ENCODE measurements at regions not wholly inside any gene's neighbourhood (a gene's known extent, or its start where the extent isn't known, plus 50 kb on each side); places are given as distances from the start of the nearest gene placed in this dataset.
"Not testable (repeated sequence)": the region's sequence is repeated elsewhere in the genome, so short reads cannot be mapped to it uniquely, and the experiment has no call there.

DNA sequence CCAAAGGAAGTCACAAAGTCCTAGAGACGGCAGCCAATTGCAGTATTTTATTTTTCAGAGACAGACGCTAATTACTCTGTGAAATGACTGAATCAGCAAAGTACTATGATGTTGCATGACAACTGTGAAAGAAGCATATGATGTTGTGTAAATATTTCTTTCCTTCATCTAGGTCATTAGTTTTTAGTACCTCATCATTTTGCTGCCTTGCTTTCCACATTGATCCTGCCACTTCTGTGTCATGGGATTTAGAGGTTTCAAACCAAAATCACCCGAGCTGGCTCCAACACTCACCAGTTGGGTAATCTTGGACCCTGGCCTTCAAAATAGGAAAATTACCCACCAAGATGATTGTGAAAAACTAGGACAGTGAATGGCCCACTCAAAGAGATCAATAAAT lies 585.2 kb downstream of the ACTL7B start:
- DNase-seq, result no peak

DNA sequence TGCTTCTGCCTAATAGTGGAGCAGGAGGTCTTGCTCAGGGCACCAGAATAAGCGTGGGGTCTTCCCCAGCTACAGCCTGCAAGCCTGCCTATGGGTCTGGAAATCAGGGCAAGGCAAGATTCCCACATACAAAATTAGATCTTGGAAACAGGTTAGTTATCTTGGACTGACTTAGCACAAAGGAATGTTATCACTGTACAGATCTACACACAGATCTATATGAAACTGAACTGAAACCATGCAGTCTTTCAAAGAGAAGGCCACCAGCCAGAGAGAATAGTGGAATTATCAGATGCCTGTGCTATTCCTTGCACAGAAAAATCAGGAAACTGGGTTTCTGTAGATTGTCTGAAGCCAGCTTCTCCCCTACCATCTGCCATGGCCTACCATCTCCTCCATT lies 585.7 kb downstream of the ACTL7B start:
- DNase-seq, result no peak

DNA sequence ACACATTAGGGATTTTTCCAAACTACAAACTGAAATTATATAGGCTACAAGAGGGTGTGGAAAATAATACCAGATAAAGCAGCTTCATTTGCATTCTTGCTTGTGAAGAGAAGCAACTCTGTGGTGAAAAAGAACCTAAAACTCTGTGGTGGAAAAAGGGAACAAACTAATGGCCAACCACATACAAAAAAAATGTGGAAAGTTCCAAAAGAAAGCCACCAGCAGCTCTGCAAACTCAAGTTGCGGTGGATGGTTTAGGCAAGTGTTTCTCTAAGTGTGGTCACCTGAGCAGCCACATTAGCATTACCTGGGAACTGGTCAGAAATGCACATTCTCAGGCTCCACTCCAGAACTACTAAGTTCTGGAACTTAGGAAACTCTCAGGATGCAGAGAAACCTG lies 586.4 kb downstream of the ACTL7B start:
- DNase-seq, result no peak

DNA sequence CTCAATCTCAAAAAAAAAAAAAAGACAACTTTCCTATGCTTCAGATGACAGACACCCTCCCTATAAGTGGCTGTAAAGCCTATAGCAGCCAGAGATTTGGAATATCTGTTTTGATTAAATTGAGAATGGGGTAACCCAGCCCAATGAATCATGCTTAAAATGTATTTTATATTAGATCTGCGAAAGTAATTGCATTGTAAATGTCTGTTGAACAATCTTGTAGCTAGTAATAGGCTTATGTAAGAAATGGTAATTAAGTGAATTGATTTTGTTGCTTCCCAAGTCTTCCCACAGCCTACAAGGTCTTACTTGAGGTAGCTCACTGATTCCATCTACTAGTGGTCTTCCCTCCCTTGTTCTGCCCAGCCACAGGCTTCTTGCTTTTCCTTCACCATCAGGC lies 590.7 kb downstream of the ACTL7B start:
- no peak for DNase-seq

DNA sequence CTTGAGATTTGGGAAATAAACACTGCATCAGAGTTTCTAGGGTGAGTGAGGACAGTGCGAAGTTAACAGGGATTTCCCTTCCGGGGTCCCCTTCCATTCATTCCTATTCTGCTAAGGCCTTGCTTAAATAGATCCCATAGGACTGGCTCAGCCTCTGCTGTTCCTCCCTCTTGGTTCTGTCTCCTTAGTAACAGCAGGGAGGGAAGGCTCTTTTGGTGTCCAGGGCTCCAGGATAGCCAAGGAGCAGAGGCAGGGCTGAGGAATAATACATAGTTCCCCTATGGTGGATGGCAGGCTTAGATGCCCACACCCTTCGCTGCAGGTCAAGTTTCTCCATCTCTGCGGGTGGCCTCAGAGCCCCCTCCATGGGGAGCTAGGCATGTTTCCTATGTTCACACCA lies 591.7 kb downstream of the ACTL7B start:
- DNase-seq, result no peak

DNA sequence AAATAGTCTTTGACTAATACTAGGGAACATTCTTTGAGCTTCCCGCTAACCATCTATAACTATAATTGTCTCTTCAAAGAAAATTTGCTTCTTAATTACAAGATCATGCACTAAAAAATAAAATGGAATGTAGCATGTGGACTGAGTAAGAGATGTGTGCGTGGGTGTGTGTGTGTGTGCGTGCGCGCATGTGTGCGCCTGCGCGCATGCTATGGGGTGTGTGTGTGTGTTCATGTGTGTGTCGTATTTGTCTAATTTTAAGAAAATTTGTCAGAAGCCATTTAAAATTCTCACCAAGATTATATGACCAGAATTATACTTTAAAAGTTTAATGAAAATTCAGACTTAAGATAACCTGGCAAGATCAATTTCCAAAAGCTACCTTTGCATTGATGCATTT lies 593.0 kb downstream of the ACTL7B start:
- no peak for DNase-seq

DNA sequence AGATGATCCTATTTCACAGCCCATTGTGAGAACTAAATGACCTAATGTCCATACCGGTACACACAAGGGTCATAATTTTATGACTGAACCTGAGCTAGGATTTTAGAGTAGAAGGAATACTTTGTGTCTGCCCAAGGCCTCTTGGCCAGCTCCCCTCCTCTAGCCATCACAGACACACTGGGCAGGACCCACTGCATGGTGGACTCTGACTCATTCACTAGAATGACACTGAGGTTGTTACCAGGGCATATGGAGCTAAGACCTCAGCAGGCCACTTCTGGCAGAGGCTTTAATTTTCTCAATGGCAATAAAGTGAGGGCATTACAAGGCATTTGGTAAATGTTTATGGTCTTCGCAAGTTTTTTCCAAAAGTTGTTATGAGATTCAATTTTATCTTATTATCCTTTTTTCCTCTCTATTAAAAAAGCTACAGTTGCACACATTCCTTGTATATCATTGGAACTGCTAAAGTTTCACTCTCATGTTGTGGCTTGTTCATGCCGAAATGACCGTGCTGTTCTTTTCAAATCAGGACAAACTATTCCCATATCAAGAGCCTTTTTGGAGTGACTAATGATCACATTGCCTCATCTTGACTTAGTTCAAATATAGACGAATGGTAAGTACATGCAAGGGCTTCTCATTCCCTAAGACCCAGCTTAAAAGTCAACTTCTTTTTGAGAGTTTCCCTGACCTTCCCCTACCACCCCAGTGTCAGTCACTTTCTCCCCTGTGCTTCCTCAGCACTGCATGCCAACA lies 595.7 kb downstream of the ACTL7B start:
- no peak for DNase-seq

DNA sequence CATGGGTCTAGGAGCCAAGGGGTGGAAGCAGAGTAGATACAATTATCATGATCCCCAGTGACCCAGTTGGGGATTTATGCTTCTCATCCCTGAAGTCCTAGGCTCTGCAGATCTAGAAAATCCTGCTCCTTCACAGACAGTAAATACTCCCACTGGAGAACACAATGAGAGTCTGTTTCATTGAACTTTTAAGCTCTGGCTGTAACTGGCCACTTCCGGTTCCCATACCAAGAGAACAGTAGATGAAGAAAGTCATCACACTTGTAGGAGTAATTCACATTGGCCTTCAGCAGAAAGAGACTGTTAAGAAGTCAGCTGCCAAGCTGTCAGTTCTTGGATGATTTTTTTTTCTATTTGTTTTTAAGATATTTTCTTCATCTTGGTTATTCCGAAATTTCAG lies 597.1 kb downstream of the ACTL7B start:
- DNase-seq, result no peak

DNA sequence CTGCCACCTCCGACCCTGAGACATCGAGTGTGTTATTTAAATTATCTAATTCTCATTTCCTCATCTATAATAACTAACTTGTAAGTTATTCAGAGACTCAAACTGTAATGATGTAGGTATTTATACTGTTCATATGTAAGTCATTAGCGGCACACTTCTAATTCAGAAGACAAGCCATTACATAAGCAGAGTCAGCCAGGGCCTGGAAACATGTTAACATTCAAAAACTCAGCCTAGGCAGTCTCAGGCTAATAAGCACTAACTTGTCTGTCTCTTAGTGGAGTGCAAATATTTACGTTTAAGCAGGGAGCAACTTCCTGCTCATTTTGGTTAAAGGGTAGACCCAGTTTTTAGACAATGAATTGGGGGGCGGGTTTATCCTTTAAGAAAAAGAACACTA lies 598.4 kb downstream of the ACTL7B start:
- DNase-seq, result no peak

DNA sequence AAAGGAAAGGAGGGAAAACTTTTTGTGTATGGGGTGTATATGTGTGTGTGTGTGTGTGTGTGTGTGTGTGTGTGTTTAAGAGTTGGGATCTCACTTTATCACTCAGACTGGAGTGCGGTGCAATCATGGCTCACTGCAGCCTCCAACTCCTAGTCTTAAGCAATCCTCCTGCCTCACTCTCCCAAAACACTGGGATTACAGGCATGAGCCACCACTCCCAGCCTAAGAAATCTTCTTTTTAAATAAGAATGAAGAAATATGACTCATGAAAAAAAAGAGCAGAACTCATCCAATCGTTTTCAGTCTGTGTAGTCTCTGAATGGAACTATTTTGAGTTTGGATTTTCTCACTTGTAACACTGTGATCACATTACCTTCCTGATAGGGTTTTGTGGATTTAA lies 601.5 kb downstream of the ACTL7B start:
- no peak for DNase-seq

DNA sequence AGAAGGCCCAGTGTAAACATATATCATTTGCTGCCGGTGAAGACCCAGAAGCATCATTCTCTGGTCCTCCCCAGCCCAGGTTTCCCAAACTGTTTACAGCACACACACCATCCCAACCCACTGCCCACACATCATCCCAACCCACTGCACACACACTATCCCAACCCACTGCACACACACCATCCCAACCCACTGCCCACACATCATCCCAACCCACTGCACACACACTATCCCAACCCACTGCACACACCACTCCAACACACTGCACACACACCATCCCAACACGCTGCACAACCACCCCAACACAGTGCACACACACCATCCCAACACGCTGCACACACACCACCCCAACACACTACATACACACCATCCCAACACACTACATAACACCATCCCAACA lies 608.4 kb downstream of the ACTL7B start:
- not testable (repeated sequence) for DNase-seq

DNA sequence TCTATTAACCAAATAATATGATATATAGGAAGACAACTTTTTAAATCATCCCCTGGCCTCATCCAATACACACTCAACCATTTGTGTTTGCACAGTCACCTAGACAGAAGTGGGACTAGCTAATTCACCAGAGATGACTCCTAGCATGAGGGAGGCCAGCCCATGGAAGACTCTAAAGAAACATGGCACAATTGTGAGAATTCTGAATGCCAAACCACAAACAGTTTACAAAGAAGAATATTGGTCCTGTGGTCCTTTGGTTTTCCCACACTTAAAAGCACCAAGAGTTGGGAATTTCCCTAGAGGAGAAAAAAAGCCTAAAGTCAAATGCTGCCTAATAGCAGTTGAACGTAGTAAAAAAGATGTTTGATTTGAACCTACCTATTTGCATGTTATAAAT lies 609.9 kb downstream of the ACTL7B start:
- DNase-seq, result no peak

DNA sequence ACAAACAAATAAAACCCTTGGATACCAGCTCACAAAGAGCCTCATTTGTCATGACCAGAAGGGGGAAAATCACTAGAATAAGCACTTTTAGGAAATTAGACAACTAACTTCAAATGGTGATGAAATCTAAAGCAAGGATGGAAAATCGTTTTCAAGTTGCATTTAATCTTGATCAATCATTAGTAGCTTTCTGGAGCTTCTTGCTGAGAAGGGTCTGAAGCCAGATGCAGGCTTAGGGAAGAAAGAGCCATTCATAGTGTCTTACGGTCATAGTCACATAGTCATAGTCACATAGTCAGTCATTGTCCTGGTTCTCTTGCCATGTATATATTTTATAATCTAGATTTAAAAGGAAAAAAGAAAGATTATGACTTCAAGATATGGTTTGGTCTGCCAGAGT lies 610.5 kb downstream of the ACTL7B start:
- DNase-seq, result no peak

DNA sequence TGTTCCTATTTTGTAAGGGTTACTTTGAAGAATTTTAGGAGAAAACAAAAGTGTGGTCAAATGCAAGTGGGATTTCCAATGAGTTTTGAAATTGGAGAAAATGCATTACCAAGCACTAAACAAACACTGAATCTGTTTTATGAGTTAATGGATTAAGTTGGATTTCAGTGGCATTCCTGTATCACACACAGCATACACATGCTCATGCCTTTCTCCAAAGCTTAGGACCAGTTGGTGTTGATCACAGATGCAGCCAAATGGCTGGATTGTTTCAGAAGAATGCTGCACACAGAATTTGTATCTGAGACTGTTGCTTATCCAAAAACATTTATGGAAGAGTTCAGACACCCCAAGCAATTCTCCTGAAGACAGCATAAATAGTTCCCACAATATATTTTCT lies 611.1 kb downstream of the ACTL7B start:
- no peak for DNase-seq

DNA sequence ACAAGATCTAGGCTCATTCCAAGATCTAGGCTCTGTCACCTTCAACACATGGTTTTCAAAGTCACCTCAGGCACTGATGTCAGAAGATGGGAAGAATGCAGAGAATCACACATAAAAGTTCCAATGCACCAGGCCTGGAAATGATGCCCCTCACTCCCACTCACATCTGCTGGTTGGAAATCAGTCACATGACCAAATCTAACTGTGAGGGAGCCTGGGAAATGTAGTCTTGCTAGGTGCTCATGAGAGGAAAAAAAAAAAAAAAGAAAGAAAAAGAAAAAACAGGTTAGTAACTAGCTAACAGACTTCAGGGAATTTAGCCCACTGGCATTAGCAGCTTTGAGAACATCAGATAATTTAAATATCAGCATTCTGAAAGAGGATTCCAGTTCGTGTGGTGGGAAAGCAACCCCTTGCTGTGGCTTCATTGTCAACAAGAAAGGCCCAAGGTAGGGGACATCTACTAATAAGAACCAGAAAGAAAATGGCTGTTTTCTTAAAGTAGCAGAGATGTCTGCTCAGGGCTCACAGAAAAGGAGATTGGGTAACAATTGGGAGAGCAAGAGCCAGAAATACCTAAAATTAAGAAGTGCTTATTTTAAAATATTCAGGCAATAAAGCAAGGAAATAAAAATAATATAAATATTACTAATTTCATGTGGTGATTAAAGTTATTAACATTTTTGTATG lies 614.3 kb downstream of the ACTL7B start:
- DNase-seq, result no peak

DNA sequence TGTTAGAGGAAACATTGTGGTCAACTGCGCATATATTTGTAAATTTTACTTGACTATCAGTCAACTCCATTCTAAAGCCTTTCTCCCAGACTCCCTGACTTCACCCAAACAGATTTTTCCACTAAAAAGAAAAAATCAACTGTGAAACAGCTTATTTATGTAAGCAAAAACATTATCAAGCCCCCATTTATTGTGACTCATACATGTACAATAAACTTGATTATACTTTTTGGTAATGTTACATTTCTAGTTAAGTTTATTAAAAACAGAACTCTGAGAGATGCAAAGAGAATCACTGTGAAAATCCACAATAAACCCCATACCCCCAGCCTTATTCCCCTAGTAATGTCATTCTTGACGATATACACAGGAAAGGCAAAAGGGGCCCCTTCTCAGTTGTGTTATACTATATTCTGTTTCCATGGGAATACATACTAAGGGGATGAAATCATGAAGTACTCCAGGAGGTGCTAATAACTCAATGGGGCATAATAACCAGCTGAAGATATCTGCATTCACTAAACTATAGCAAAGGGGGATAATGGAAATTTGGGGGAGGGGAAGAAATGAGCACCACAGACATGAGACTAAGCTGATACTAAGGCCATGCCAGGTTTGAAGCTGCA lies 616.0 kb downstream of the ACTL7B start:
- no peak for DNase-seq

DNA sequence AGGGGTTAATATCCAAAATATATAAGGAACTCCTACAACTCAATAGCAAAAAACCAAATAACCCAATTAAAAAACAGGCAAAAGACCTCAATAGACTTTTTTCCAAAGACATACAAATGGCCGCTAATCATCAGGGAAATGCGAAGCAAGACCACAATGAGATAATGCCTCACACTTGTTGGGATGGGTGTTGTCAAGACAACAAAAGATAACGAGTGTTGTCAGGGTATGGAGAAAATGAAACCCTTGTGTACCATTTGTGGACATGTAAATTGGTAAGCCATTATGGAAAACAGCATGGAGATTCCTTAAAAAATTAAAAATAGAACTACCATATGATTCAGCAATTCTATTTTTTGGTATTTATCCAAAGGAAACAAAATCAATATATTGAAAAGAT lies 620.2 kb downstream of the ACTL7B start:
- DNase-seq, result no peak

DNA sequence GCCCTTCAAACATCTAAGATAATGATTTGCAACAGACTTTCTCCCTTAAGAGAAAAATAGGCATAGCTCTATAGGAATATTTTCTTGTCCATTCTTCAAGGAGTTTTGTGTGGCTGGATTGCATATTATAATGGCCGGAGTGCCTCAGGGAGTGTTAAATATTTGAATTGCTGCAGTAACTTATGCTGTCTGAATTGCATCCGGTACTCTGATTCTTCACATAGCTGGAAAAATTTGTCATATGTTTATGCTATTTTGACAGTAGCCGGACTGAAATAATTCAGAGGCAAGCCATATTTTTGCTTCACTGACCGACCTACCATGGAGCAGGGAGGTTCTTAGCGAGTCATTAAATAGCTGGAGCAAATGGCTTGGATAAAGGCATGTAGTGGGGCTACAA lies 621.0 kb downstream of the ACTL7B start:
- no peak for DNase-seq

DNA sequence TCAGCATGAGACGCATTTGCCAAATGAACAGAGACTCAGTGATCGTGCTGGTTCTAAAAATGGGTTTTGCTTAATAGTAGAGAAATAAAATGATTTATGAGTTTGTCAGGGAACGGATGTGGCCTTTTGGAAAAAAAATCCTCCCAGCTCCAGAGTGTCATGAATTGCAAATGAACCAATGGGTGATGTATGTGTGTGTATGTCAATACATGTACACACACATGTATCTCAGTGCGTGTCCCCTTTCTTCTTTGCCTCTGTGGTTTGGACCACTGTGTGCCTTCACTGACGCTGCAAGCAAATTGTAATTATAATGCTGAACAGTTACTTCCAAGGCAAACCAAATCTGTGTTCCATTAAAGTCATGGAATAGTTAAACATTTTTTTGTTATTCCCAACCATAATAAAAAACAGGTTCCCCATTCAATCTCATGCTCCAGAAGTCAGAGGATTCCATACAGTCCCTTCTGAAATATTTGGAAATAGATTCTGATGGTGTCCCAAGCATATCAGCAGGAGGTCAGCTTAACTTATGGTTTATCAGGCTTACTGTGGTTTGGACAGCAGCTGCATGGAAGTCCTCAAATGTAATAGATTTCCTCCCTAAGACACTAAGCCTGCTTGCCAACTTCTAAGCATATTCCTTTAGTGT lies 630.5 kb downstream of the ACTL7B start:
- DNase-seq, result no peak

DNA sequence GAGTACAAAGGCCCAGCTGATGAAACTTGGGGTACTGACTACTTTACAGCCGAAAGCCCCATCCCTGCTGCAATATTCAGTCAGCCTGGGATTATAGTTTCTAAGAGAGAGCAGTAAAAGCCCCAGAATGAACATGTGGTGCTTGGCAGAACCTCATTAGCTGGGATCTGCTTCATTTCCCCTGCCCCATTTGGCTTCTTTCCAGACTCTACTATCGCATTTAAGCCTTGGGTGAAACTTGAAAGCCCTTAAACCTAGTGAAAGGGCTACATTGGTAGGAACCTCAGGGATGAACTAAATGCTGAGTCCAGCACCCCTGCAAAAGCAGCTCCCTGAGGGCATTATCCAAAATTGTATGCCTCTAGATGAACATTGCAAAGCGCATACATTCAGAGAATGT lies 631.1 kb downstream of the ACTL7B start:
- no peak for DNase-seq

DNA sequence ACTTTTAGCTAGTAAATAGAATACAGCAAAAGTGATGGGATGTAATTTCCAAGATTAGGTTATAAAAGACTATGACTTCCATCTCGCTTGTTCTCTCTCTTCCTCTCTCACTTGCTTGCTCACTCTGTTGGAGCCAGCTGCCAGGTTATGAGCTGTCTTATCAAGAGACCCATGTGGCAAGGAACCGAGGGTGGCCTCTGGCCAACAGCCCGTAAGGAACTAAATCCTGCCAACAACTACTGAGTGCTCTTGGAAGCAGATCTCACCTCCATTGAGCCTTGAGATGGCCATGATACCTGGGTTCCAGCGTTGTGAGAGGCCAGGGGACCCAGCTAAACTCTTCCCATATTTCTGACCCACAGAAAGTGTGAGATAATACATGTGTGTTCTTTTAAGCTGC lies 636.1 kb downstream of the ACTL7B start:
- DNase-seq, result no peak

DNA sequence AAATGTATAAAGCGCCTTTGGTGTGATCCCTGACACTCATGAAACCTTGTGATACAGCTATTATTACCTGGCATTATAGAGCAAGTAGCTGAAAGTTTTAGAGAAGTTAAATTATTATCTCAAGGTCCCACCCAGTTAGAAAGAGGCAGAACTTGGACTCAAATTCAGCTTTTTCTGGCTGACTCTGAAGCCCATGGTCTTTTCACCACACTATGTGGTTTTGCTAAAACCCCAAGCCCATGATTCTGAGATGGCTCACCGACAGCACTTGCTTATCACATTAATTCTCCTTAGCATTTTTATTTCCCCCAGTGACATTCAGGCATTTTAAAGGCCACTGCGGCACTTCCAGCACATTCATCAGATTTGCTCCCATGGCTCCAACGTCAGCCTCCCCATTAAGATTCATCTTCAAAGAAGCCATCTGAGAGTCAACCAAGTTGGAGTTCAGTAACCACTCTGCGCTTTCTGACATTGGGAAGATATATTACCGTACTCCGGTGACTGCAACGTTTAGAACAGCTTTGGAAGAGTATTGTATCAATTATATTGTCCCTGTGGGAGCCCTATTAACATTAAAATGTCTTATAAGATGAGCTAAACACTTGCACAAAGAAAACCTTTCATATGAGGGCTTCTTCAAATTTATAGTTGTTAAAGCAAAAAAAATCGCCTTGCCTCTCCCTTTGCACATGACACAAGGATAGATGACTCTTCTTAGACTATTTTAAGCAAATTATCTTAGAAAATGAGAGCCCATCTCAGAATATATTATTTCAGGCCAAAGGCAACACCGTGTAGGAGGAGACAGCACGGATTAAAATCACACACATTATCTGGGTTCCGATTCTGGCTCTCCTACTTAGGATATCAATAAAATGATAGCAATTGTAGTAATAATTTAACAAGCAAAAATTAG lies 638.1 kb downstream of the ACTL7B start:
- DNase-seq, result no peak

DNA sequence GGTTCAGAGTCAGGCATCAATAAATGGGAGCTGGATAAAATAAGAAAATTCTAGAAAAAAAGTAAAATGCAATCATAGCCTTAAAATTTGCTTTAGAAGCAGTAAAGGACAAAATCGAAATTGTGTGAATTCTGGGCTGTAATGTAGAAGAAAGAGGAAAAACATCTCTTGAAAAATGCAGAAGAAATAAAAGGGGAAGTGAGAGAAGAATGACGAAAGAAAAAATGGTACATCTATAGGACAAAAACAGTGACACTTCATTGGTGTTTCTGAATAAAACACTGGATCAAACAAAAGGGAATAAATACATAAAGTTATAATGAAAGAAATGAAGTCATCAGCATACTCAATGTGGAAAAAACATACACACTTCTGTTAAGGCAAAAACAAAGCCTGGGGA lies 642.3 kb downstream of the ACTL7B start:
- DNase-seq, result no peak

Measured in stimulated activated CD4-positive, alpha-beta T cell treated with anti-CD3 and anti-CD28 coated beads, Interleukin-4, amount 100 ng/mL, for 1 hour (primary cell).